GM19023 (cell line): ENCODE measurements at regions not wholly inside any gene's neighbourhood (a gene's known extent, or its start where the extent isn't known, plus 50 kb on each side); places are given as distances from the start of the nearest gene placed in this dataset.

Source experiments
- ATAC-seq: cut with Tn5 transposase; IDR thresholded peaks from one replicate; pipeline ENCODE4 v1.9.1; 2021; ENCODE audit warnings: mild to moderate bottlenecking, moderate library complexity; ENCODE audit not compliant: unreplicated experiment

DNA sequence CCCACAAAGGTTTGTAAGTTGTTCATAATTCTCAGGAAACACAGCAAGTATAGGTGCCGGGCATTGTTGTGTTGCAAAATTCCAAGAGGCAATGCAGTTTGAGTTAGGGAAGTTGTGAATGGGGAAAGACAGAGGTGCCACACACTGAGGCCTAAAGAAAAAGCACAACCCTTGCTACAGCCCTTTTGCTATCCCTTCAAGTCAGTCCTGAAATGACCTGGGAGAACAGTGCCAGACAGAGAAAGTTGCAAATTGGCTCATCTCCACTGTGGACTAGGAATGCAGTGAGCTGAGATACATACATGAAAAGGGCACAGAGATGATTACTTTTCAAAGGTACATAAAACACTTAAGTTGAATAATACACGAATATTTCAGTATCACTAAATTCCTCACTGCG lies 213.3 kb upstream of the TMTC1 start:
- no peak for ATAC-seq

DNA sequence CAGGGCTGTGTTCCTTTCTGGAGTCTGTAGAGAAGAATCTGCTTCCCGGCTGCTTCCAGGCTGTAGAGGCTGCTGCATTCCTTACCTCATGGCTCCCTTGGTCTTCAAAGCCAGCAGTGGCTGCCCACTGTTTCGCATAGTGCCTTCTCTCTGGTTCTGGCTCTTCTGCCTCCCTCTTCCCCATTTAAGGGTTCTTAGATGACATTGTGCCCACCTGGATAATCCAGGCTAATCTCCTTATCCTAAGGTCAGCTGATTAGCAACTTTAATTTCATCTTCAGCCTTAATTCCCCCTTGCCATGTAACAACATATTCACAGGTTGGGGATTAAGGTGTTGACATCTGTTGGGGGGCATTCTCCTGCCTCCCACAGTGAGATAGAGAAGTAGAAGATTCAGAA lies 208.6 kb upstream of the TMTC1 start:
- no peak for ATAC-seq

DNA sequence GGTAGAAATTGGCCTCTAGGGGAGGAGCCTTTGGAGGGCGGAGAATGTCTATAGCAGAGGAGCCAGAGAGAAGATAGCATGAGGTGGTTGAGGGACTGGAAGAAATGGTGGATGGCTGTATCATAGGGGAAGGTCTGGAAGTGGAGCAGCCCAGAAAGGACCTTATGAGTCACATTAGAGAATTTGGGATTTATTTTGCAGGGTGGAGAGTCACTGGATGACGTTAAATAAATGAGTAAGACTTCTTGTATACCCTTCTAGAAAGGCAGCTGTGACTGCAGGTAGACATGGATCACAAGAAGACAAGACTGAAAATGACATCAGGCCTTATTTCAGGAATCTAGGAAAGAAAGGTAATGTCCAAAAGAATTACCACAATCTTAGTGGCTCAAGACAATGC lies 208.2 kb upstream of the TMTC1 start:
- ATAC-seq, result no peak

DNA sequence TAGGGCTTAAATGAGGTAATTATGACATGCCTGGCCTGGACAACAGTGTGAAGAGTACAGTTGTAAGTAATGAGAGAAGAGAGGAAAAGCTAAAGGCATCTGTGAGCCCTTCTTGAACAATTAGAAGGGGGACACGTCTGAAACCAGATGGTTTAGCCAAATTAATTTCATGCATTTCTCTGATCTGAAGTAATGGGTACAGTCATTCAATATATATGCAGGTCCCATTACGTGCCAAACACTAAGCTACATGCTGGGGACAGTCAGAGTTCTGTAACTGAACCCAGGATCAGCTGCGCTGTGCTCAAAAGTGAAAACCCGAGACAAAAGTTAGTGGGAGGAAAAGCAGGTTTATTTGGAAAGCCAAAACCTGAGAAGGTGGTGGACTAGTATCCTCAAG lies 207.2 kb upstream of the TMTC1 start:
- no peak for ATAC-seq

DNA sequence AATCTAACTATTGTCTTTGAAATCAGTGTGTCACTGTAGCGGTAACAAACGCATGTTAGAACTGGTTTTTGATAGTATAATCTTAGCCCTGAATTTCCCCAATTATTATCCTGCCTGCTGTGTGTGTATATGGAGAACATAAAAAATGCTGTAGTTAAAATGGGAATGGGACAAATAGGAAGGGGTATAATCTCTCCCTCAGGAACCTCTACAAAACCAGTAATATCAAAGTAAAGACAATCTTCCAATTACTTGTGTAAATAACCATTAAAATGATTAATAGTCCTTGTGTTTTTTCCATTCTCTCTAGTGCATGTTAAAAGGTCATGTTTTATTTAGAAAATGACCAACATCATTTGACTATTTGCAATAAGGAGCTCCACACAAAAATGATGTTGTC lies 200.1 kb upstream of the TMTC1 start:
- no peak for ATAC-seq

DNA sequence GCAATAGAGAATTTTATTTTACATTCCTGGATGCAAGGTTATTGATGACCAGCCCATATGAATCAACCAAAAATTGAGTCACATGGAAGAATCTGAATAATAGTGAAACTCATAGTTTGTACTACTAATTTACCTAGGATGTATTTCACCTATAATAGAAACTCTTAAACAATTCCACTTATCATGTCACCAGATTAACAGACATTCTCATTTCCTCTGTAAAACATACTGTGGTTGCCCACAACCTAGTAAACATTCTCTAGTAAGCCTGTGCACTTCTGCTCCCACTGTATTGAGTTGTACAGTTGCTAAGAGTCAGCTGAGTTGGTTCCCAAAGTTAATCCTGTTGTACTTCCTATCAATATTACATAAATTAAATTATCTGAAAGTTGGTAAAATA lies 196.6 kb upstream of the TMTC1 start:
- ATAC-seq, result no peak

DNA sequence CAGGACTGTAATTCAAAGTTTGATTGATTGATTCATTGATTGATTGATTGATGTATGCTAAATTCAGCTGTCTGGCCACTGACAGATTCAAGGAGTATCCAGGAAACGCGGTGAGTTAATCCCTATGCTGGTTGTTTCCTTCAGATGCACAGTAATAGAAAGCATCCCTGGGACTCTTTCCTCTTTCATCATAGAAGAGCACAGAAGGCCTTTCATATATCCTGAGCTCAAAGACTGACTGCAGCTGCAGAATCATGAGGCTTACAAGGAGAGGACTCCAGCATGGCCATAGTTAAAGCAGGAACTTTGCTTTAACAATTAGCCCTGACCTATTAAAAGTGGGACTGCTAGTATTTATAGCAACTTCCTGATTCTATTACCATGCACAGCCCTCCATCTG lies 187.7 kb upstream of the TMTC1 start:
- no peak for ATAC-seq

DNA sequence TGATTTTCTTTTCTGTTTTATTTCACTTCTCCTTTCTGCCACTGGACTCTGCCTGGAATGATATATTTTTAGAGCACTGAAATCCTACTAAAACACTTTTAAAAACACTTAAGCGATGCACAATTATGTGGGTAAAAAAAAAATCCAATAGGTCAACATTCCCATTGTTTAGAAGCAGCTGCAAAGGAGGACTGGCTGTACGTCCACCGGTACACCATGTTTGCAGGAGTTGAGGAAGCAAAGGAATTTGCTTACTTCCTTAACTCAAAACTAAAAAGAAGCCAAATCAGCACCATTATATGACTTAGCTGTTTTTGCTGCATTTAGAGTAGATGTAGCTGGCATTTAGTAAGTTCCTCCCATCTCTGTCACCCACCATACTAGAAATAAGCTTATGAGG lies 186.8 kb upstream of the TMTC1 start:
- ATAC-seq, result no peak

DNA sequence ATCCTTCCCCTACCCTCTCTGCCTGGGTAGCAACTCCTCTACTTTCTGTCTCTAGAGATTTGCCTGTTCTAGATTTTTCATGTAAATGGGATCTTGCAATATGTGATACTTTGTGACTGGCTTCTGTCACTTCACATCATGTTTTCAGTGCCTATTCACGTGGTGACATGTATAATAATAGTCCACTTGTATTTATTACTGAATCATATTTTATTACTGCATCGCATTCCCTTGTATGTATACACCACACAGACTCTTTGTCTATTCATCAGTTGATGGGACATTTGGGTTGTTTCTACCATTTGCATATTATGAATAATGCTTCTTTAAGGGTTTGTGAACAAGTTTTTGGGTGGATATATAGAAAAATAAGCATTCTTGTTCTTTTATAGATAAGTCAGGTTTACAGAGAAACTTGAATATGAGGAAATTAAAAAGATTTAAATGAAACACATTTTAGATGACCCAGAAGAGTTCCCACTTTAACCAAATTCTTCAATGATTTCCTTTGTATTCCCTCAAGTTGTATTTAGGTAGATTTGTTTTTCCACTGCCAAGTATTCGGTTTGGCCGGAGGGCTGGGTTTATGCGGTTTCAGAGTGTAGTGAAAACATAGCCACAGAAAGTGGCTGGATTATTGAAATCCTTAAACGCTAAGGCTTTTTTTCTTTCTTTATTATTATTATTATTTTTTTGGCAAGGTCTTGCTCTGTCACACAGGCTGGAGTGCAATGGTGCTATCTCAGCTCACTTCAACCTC lies 178.7 kb upstream of the TMTC1 start:
- no peak for ATAC-seq

DNA sequence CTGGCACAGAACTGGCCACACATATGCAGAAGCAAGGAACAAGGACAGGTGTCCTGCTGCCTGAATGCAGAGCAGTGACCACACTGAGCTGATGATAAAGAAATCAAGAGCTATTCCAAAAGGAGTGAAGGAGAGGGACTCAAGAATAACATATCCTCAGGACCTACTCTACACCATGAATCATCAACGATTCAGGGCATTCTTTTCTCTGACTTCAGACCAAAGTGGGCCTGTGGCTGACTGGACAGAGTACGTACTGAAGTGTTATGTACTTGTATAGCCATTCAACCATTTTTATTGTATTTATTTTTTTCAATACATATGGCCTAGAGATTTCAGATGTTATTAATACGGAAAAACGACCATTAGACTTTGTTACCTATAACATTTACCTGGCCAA lies 177.5 kb upstream of the TMTC1 start:
- no peak for ATAC-seq

DNA sequence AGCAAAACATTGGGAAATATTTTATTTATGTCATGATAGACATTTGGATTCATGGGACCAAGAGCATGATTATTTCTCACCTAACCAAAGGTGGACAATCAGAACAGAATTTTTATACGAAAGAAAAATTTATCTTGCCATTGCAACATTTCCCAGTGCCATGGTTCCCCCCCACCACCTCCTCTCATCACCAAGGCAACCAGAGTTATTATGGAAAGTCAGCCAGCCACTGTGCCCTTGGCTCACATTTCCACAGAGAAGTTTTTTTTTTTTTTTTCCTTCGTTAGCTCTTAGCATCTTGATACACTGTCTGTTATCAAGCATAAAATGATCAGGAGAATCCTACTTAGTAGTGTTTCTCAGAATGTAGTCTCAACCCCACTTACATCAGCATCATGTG lies 176.4 kb upstream of the TMTC1 start:
- ATAC-seq, result no peak

DNA sequence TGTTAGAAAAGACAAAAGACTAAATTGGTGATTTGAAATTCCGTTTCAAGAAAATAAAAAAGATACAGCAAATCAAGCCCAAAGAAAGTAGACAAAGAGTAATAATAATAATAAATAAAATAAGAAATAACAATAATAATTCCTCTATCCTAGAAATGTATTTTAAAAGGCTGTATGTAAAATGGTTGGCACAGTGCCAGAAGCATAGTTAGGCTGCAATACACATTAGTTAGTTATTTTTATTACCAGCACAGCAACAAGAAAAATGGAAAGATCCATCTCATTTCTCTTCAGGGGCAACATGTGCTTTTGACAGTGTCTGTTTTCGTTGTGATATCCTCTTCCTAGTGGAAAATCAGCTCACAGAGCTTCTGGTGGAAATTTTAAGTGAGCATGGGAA lies 174.1 kb upstream of the TMTC1 start:
- ATAC-seq, result no peak

DNA sequence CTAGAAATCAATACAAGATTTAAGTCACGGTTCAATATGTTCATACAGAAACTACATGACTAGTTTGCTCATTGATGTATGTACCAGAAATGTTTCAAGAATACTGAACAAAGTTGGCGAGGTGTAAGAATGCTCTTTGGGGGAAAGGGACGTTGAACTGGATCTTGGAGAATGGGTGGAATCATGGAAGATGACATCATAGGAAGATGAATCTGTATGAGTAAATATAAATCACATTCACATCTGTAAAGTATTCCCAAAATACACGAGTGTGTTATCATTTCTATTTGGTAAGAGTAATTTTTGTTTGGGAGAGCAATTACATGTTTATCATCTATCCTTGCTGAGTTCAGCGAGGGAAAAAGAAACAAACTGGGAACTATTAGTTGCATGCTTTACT lies 162.2 kb upstream of the TMTC1 start:
- ATAC-seq, result no peak

DNA sequence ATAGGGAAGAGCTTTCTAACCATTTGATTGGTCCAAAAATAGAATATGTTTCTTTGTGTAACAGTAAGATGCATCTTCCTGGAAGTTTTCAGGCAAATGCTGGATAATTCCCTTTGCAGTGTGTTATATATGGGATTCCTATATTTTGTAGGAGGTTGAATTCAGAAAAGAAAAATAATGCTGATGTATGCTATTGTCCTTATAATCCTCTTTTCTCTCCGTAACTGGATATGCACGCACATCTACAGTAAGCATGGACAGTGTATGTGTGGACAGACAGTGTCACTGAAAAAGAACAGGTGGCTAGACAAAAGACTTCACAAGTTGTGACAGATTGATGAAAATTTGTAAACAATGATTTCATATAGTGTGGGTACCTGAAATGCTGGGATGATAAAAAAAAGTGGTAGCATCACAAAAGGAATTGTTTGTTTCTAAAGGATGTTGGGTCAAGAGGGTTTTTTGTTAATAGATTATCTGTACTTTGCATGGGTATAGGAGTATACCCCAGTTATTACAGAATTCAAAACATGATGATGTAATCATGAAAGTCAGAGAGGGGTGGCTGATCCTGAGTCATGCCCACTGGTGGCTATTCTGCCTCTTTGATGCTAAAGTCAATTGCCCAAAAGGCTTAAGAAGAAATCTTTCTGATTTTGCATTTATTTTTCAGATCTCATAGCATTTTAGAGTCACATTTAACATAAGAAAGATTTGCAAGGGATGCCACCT lies 160.7 kb upstream of the TMTC1 start:
- ATAC-seq, result no peak

DNA sequence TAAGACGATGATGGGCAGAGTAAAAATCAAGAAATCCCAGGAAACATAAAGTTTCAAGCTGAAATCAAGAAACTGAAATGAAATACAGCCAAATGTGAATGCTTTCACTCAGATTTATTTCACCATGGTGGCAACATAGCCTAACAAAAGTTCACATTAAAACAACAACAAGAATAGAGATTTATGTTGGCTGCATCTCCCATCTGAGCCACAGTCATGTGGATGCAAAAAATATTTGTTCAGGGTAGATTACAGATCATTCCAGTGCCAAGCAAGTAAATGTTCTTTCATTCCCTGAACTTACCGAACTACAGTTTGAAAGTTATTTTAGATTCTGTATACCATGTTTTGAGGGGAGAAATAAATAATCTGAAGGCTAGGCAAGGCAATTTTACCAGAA lies 159.9 kb upstream of the TMTC1 start:
- ATAC-seq, result no peak

DNA sequence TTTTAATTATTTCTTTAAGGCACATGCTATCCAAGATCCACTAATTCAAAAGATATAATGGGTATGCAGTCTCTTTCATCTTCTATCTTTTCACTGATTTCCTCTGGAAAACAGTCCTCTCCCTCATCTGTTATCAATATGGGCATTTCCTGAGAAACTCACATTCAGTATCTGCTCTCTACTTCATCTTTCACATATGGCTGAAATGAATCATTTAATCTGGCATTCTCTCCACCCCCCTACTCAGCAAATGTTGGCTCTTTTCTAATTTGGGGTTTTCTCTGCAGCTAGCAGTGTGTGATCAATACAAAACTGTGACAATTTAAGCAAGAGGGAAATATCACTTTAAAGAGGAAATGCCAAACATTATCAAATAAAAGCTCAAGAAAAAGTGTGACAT lies 157.1 kb upstream of the TMTC1 start:
- no peak for ATAC-seq

DNA sequence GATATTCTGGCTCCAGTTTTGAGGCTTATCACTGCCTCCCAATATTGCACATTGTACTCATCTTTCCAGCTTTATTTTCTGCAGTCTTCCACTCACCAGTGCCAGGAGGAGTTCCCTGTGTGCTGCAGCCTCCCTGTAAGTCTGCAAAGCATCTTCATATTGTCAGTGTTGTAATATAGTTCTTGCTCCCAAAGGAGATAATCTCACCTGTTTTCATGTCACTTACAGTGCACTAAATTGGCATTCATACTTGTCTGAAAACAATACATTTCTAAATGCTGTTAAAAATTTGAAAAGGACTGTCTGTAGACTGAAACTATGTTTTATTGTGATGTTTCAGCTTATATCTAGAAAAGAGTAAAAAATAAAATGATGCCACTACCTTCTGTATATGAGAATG lies 146.8 kb upstream of the TMTC1 start:
- no peak for ATAC-seq

DNA sequence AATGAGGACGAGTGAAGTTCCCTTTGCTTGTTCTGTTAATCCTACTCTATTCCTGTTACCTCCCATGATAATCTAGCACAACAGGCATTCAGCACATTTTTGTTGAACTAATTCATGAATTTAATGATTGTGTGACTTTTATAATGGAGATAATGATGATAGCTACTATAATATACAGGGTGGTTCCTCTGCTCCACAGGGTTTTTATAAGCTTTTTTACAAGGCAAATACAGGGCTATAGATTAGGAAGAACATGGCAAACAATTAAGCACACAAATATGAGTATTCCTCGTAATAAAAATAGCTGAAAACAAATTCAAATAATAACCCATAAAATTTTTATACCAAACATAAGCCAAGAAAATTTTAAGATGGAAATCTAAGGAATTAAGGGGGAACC lies 145.6 kb upstream of the TMTC1 start:
- ATAC-seq, result no peak

DNA sequence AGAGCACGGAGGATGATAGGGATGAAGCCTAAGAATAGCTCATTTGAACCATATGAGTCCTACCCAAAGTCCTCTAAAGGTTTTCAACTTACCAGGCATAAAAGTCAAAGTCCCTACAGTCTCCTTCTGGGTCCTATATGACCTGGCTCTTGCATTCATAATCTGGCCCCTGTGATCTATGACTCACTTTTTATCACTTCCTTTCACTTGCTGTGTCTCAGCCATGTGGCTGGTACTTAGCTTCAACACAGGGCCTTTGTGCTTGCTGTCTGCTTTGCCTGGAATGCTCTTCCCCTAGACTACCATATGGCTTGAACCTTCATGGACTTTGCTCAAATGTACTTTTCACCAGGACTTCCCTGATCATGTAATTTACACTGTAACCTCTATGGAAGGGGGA lies 137.6 kb upstream of the TMTC1 start:
- ATAC-seq, result no peak

DNA sequence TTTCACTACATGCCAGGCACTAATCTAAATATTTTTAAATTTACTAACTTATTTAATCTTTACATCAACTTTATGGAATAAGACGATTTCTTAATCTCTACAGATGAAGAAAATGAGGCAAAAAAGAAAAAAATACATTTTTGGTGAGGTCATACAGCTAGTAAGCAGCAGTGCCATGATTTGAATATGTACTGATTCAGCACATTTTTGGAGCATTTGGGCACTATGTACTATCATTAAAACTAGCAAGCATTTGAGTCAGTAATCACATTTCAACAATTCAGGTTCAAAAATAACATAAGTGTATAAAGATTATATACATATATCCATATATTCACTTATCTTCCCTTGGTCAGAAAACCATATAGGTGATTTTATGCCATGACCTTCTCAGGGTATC lies 124.4 kb upstream of the TMTC1 start:
- no peak for ATAC-seq

DNA sequence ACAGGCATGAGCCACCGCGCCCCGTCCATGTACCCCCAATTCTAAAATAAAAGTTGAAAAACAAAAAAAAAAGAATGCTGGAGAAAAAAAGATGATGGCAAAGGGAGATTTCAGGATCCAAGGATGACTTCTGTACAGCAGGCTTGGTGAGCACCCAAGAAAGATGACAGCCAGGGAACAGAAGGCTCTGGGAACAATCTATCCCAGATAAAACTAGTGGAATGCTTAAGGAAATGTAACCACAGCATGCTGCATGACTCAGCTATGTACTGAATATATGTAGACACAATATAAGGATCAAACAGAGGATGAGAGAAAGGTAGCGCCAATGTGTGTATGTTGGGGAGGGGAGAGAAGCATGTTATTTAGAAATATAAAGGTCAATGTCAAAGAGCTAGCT lies 123.7 kb upstream of the TMTC1 start:
- no peak for ATAC-seq

DNA sequence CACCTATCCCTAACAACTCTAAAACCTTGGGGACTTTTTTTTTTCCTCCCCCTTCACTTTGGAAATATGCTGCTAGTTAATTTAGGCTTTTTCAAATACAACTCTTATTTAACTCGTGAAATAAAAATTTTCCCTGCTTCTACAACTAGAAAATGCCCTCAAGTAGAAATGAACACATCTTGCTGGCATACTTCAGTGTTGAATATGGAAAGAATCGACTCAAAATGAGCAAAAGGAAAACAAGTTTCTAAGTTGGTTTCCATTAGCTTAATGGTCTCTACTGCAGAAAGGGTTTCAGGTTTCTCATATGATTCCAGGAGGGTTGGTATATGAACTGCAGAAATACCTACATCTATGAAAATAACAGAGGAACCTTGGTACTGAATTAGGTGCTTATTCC lies 118.3 kb upstream of the TMTC1 start:
- no peak for ATAC-seq

DNA sequence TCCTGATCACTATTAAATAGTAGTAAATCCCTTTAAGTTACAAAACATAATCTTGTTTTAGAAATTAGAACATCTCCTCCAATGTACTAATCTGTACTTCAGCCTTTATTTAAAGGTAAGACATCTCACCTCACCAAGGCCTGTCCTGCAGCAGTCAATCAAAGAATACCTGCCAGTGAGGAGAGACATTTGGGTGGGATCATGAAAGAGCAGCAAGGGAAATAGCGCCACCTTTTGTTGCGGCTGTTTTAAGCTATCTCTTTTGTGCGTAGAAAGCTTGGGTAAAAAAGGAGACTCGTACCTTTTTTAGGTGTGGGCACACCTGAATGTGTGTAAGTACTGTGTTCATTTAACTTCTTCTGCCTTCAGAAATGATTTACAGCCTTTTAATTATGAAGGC lies 117.8 kb upstream of the TMTC1 start:
- ATAC-seq, result no peak
